HG02642 (cell line): ENCODE measurements at regions not wholly inside any gene's neighbourhood (a gene's known extent, or its start where the extent isn't known, plus 50 kb on each side); places are given as distances from the start of the nearest gene placed in this dataset.
"Not testable (repeated sequence)": the region's sequence is repeated elsewhere in the genome, so short reads cannot be mapped to it uniquely, and the experiment has no call there.

Experiments
- ATAC-seq: cut with Tn5 transposase; IDR thresholded peaks from one replicate; pipeline ENCODE4 v1.9.1; 2021; ENCODE audit warnings: mild to moderate bottlenecking; ENCODE audit not compliant: unreplicated experiment, poor library complexity

GRCh38 chr2:56018267-56018666 lies 94.7 kb upstream of the EFEMP1 start:
- ATAC-seq: no peak

DNA sequence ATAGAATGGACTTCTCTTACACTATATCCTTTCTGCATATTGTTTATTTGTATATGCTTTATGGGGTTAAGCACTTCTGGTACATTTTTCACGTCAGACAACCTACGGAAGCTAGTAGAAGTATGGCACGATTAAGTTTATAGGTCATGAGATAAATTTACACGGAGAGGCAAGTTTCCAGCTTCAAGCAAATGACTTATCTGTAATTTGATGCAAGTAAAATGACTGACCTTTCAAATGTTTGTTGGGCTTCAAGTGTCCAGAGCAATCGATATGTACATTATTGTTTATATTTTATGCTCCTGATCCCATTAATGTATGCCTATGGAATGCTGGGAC lies 97.5 kb upstream of the EFEMP1 start:
- ATAC-seq: no peak

DNA sequence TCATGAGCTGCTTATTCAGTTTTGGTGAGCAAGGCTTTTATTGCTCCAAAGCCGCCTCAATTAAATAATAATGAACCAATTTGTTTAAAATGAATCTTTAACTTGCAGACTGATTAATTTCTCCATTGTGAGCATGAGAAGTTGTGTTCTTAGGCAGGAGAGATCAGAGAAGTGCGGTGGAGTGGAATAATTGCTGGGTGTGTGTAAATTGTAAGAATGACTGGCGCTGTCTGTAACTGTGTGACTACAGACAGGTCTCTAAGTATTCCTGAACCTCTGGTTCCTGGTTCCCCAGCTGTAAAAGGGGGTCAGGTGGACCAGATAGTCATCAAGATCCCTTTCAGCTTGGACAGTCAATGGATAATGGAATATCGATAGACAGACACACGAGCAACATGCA lies 98.0 kb upstream of the EFEMP1 start:
- ATAC-seq: no peak

- no peak for ATAC-seq
Measured at GRCh38 chr2:56025469-56026193, 102.0 kb upstream of the EFEMP1 start.

DNA sequence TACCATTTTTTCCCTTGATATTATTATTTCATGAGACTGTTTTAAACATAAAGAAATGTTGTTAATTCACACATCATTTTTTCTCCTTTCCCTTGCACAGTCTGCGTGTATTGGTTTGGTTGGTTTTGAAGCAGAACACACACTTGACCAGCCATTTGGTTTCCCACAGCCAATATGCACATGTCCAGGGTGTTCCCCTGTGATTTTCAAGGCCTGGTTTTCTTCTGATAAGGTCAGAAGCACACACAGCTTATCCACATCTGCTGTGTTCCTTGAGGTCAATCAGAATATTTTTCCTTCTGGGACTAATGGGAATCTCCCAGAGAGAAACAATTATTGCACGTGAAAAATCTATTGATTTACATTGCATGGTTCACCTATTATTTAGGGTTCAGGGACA lies 103.2 kb upstream of the EFEMP1 start:
- ATAC-seq: no peak

GRCh38 chr2:56030062-56030461 lies 106.5 kb upstream of the EFEMP1 start:
- no peak for ATAC-seq

GRCh38 chr2:56030901-56031300 lies 107.3 kb upstream of the EFEMP1 start:
- ATAC-seq: no peak

DNA sequence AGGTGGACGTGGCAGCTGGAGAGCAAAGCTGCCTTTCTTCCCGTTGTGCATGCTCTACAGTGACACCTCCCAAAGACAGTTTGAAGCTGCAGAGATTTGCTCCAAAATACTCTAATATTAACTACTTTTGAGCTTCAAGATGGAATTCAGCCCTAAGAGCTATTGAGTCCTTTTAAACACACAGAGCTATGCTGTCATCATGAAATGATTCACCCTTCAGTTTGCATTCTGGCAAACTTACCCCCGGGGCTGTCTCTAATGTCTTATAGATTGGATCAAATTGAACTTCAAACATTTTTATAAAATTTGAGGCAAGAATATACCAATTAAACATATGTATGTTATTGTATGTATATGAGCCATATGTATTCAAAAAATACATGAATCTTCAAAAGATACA lies 110.7 kb upstream of the EFEMP1 start:
- ATAC-seq: no peak

DNA sequence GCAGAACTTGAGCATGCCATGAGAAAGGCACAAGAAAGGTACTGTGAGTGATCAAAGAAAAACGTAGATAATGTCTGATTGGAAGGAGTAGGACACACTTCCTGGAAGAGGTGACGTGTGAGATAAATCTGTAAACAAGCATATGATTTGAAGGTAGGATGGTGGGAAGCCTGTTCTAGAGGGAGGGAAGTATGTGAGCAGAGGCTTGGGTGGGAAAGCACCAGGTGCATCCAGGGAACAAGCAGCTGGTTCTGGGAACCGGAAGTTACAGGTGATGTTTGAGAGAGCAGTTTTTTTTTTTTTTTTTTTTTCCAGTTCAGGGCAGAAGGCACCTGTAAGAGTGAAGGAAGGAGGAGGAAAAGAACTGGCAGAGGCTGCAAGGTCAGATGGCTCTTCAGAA lies 116.6 kb upstream of the EFEMP1 start:
- no peak for ATAC-seq

- no peak for ATAC-seq
Measured at GRCh38 chr2:56040834-56041233, 117.3 kb upstream of the EFEMP1 start.

DNA sequence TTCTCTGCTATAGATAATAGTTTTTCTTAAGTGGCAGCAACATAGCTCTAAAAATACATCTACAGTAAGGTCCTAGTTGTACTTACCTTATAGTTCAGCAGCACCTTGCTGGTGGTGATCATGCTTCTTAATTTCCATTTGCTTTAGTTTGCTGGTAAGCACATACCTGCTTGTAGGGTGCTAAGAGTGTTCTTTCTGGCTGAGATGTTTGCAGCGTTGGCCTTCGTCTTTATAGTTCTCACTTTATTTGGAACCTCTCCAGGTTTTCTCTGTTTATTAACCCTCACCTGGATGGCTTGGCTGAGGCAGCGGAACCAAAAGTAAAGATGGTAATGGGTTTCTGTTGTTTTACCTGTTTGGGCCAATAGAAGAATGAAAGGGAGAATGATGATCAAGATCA lies 123.6 kb upstream of the EFEMP1 start:
- no peak for ATAC-seq

DNA sequence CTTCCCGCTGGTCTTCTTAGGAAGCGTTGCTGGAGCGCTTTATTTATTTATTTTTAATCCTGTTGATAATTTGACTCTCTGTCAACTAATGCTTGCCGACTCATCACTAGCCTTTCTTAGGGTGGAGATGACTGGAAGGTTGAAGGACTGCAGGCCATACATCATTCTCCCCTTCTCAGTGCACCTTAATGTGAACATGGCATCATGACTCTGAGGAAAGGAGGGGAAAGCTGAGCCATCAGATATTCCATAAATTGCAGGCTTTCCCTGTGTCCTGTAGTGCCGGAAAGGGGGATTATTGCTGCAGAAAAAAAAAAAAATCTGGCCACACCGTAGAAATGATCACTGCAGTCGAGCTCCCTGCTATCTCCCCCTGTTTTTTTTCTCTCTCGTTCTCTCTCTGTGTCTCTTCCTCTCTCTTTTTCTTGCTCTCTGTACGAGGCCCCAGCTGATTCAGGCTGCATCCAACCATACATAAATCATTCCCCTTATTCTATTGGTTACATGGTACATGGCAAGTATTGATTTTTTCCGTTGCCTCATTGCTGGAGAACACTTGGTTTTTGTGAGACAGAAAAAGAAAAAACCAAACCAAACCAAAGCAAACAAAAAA lies 125.8 kb upstream of the EFEMP1 start:
- ATAC-seq: no peak

GRCh38 chr2:56053679-56054078 lies 130.1 kb upstream of the EFEMP1 start:
- ATAC-seq: no peak

GRCh38 chr2:56055405-56055804 lies 128.4 kb upstream of the CCDC85A start:
- ATAC-seq: no peak

DNA sequence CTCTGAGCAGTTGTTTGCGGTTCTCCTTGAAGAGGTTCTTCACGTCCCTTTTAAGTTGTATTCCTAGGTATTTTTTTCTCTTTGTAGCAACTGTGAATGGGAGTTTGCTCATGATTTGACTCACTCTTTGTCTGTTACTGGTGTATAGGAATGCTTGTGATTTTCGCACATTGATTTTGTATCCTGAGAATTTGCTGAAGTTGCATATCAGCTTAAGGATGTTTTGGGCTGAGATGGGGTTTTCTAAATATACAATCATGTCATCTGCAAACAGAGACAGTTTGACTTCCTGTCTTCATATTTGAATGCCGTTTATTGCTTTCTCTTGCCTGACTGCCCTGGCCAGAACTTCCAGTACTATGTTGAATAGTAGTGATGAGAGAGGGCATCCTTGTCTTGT lies 122.5 kb upstream of the CCDC85A start:
- not testable (repeated sequence) for ATAC-seq

- ATAC-seq: no peak
Measured at GRCh38 chr2:56068746-56069145, 115.0 kb upstream of the CCDC85A start.

DNA sequence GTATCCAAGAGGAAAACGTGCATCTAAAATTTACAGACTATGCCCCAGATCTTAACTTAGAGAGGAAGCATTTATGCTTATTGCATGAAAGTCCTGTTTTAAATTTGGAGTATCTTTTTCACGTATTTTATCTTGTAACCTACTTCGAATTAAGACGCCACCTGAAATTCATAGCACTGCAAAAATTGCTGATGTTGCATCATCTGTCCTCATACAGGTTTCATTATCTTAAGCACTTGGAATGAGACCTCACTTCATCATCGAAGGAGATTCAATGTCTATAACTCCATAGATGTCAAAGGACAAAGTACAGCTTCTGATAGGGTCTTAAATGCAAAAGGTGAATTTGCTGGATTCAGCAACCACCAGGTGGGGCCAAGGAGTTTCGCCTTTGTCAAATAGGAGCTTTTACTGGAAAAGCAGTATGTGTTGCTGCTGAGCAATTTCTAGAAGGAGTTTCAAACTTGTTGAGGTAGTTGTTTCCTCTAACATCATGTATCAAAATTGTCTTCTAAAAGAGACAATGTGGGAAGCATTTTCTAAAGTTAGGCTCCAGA lies 106.4 kb upstream of the CCDC85A start:
- ATAC-seq: no peak

GRCh38 chr2:56082665-56083064 lies 101.1 kb upstream of the CCDC85A start:
- no peak for ATAC-seq

DNA sequence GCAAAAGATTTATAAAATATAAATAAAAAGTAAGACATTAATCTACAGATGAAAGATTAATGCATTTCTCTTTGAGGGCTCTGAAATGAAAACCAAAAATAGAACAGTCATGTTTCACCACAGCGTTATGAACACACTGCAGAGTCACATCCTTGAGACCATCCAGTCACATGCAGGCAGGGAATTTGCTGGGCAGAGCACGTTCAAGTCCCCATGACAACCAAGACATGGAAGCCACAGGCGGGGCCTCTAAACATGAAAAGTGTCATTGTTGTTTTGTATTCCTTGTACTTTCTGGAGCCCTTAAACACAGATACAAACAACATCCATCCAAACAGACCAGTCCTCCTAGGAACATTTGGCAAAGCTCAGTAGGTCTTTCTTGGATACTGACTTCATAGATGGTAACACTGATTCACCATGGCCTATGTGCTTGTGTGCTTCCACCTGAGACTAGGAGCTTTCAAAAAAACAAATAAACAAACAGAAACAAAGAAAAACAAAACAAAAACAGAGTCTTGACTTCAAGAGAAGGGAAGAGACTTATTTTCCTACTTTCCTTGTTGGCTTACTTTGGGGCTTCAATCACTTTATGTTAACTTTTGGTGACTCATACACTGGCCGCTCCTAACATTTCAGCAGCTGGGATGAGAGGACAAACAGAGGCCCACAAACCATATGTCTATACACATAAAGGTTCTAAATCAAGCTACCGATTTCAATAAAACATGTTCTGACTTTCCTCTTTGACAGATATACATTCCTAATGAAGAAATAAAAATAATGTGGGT lies 99.5 kb upstream of the CCDC85A start:
- ATAC-seq: no peak

- ATAC-seq: no peak
Measured at GRCh38 chr2:56086336-56086735, 97.5 kb upstream of the CCDC85A start.

DNA sequence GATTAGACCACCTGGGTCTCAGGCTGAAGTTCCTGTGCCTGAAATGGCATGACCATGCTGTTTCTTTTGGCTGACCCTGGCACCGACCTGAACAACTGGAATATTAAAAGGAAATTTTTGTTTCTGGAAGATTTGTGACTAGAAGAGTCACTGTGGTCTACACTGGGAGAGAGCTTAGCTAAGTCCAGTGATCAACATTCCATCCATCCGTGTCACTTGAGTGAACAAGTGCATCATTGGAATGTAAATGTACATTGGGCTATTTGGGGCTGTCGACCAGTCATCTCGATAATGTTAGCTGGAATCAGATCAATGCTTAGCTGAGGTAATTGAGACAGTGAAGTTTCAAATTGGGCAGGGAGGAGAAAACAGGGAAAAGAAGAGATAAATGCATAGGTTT lies 95.4 kb upstream of the CCDC85A start:
- no peak for ATAC-seq
